Upper lobe of left lung (tissue), 6 donors: ENCODE measurements at regions not wholly inside any gene's neighbourhood (a gene's known extent, or its start where the extent isn't known, plus 50 kb on each side); places are given as distances from the start of the nearest gene placed in this dataset.

Experiments
- ATAC-seq, 2 donors: fragments of 200-7000 bp; cut with Tn5 transposase; one replicate each; pipeline ENCODE4 v1.9.1; 2022; ENCODE audit warnings: mild to moderate bottlenecking in 2 of 2, moderate library complexity in 2 of 2; ENCODE audit not compliant: low FRiP score in 2 of 2
- DNase-seq, 2 donors: peaks; one replicate each; pipeline ENCODE4 v3.0.0-alpha.2; 2019 to 2020
- H3K27ac ChIP-seq, 4 donors: fragments of 200-600 bp; sonication (generic); one replicate each; pipeline ENCODE4 v1.5.1; 2016 to 2019
- H3K27me3 ChIP-seq, 4 donors: fragments of 200-600 bp; sonication (generic); one replicate each; pipeline ENCODE4 v1.5.1; 2017 to 2019
- H3K36me3 ChIP-seq, 4 donors: fragments of 200-600 bp; sonication (generic); one replicate each; pipeline ENCODE4 v1.5.1; 2016 to 2019
- H3K4me1 ChIP-seq, 4 donors: fragments of 200-600 bp; sonication (generic); one replicate each; pipeline ENCODE4 v1.5.1; 2018 to 2019
- H3K4me3 ChIP-seq, 4 donors: fragments of 200-600 bp; sonication (generic); one replicate each; pipeline ENCODE4 v1.5.1; 2017 to 2019; ENCODE audit warnings: mild to moderate bottlenecking in 2 of 4, moderate library complexity in 1 of 4
- H3K9me3 ChIP-seq, 4 donors: fragments of 200-600 bp; sonication (generic); one replicate each; pipeline ENCODE4 v1.5.1; 2018 to 2019
- EP300 ChIP-seq, 4 donors: sonication (generic); formaldehyde crosslinking; IDR thresholded peaks; one replicate each; pipeline ENCODE4 v1.5.1; 2017; ENCODE audit warnings: antibody characterized with exemption in 4 of 4, control low read depth in 2 of 4
- POLR2A ChIP-seq, 4 donors: fragments of 450-650 bp; IDR thresholded peaks; one replicate each; pipeline ENCODE4 v1.5.1; 2016 to 2017; ENCODE audit warnings: antibody characterized with exemption in 4 of 4, mild to moderate bottlenecking in 2 of 4
- POLR2AphosphoS5 ChIP-seq, 2 donors: sonication (generic); formaldehyde crosslinking; IDR thresholded peaks; one replicate each; pipeline ENCODE4 v1.5.1; 2017; ENCODE audit warnings: antibody characterized with exemption in 2 of 2
- WGBS, 2 donors: methylation state at CpG; one replicate each; pipeline ENCODE4 v1.1.5; 2017 to 2018; 5-methylcytosine and 5-hydroxymethylcytosine counted together
- TF ChIP-seq, protein P1 (sequence below), 6 experiments: fragments of 450-650 bp in 4 of 6; fragments of 200-600 bp in 2 of 6; sonication (generic) in 2 of 6; IDR thresholded peaks; one replicate each; pipeline ENCODE4 v1.5.1; 2016 to 2019; ENCODE audit warnings: antibody characterized with exemption in 6 of 6
- donor health status: DM: no; HTN: no; CAD: no; lungs with moderate emphysema.
- donor health status: DM: no; HTN: yes; CAD: no; lungs with severe emphysema.

GRCh38 chr3:20669184-20669583 lies 483.2 kb upstream of the SGO1 start:
- H3K4me3 ChIP-seq: no peak overlapping the region
- H3K36me3 ChIP-seq: no peaks in the 10 kb centered on the region
- ATAC-seq: no peak
- 40 to 49% methylated on average over 5 of the region's 5 CpGs for WGBS, 2 donors
- no peak for DNase-seq
- no peak overlapping the region for H3K27ac ChIP-seq
- no peaks in the 10 kb centered on the region for H3K9me3 ChIP-seq
- no peak for TF ChIP-seq EP300 (IDR thresholded peaks at IDR 0.05)
- TF ChIP-seq, protein P1, sequence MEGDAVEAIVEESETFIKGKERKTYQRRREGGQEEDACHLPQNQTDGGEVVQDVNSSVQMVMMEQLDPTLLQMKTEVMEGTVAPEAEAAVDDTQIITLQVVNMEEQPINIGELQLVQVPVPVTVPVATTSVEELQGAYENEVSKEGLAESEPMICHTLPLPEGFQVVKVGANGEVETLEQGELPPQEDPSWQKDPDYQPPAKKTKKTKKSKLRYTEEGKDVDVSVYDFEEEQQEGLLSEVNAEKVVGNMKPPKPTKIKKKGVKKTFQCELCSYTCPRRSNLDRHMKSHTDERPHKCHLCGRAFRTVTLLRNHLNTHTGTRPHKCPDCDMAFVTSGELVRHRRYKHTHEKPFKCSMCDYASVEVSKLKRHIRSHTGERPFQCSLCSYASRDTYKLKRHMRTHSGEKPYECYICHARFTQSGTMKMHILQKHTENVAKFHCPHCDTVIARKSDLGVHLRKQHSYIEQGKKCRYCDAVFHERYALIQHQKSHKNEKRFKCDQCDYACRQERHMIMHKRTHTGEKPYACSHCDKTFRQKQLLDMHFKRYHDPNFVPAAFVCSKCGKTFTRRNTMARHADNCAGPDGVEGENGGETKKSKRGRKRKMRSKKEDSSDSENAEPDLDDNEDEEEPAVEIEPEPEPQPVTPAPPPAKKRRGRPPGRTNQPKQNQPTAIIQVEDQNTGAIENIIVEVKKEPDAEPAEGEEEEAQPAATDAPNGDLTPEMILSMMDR (IDR thresholded peaks at IDR 0.05): no peak
- no peak for TF ChIP-seq POLR2AphosphoS5 (IDR thresholded peaks at IDR 0.05)
- no peak for TF ChIP-seq POLR2A (IDR thresholded peaks at IDR 0.05)
- H3K27me3 ChIP-seq: no peaks in the 10 kb centered on the region
- H3K4me1 ChIP-seq: no peaks in the 10 kb centered on the region

DNA sequence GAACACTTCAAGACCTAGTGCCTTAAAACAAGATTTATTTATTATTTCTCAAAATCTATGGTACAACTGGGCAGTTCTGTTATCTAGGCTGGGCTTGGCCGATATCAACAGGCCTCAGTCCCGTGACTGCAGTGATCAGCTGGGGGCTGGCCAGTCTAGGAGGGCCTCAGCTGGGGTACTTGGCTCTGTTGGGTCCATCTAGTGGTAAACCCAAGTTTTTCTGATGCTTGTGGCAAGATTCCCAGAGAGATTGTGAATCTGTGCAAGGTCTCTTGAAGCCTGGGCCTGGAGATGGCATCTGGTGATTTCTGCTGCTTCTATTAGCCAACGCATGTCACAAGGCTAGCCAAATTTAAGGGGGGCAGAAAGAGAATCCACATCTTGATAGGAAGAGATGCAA lies 482.4 kb upstream of the SGO1 start:
- WGBS, 2 donors: 76 to 89% methylated on average over 3 of the region's 3 CpGs
- H3K36me3 ChIP-seq: no peaks in the 10 kb centered on the region

DNA sequence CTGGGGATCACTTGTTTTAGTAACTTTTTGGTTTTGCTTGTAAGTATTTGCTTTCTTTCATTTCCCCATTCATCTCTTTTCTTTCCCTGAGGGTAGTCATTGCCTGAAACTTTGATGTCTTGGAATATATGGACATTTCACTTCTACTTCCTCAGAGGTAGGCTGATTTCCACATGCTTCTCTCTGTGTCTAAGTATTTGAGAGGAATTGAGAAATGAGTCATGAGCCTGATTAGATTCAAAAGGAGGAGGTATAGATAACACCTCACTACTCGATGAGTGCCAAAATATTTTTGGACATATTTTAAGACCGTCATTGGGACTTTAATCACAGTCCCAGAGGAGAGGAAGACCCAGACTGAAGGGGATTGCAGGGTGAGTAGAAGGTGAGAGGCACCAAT lies 480.1 kb upstream of the SGO1 start:
- DNase-seq (no peak), ATAC-seq (no peak)
- Histone ChIP-seq H3K4me1 (no peaks in the 10 kb centered on the region), H3K4me3 (no peak overlapping the region), H3K27me3 (no peaks in the 10 kb centered on the region), H3K36me3 (no peaks in the 10 kb centered on the region), H3K27ac (no peak overlapping the region), H3K9me3 (no peaks in the 10 kb centered on the region)
- TF ChIP-seq POLR2A (IDR thresholded peaks at IDR 0.05): no peak
- no peak for TF ChIP-seq EP300 (IDR thresholded peaks at IDR 0.05)
- TF ChIP-seq POLR2AphosphoS5 (IDR thresholded peaks at IDR 0.05): no peak
- TF ChIP-seq, protein P1 (IDR thresholded peaks at IDR 0.05): no peak
- WGBS, 2 donors: 69 to 75% methylated on average over 2 of the region's 2 CpGs

More for the DNA sequence above, 482.4 kb upstream of the SGO1 start:
- no peak overlapping the region for H3K4me3 ChIP-seq
- ATAC-seq (no peak), DNase-seq (no peak)
- TF ChIP-seq, protein P1 (IDR thresholded peaks at IDR 0.05): no peak
- TF ChIP-seq POLR2A (IDR thresholded peaks at IDR 0.05): no peak
- TF ChIP-seq EP300 (IDR thresholded peaks at IDR 0.05): no peak
- TF ChIP-seq POLR2AphosphoS5 (IDR thresholded peaks at IDR 0.05): no peak
- no peaks in the 10 kb centered on the region for H3K27me3 ChIP-seq
- no peaks in the 10 kb centered on the region for H3K4me1 ChIP-seq
- no peaks in the 10 kb centered on the region for H3K9me3 ChIP-seq
- H3K27ac ChIP-seq: no peak overlapping the region

DNA sequence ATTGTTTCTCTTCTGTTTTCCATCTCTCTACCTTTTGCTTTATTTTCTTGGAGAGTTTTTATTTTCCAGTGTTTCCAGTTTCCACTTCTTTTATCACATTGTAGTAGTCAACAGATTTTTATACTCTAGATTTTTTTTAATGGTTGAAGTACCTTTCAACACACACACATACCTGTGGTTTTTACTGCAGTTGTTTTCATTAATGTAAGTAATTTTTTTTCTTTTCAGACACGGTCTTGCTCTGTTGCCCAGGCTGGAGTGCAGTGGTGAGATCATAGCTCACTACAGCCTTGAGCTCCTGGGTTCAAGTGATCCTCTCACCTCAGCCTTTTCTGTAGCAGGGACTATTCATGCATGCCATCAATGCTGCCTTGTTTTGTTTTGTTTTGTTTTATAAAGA lies 472.5 kb upstream of the SGO1 start:
- Histone ChIP-seq H3K4me3 (no peak overlapping the region), H3K9me3 (peaks cover 0 to 3% (median 0%) of the 10 kb centered on the region in 4 donors), H3K4me1 (no peaks in the 10 kb centered on the region), H3K27ac (no peak overlapping the region), H3K27me3 (no peaks in the 10 kb centered on the region), H3K36me3 (no peaks in the 10 kb centered on the region)
- TF ChIP-seq EP300 (IDR thresholded peaks at IDR 0.05) (no peak), POLR2AphosphoS5 (IDR thresholded peaks at IDR 0.05) (no peak), POLR2A (IDR thresholded peaks at IDR 0.05) (no peak)
- TF ChIP-seq, protein P1 (IDR thresholded peaks at IDR 0.05): no peak
- WGBS, 2 donors: 71 to 73% methylated on average over 1 of the region's 1 CpG
- no peak for DNase-seq
- ATAC-seq: no peak

- Histone ChIP-seq H3K36me3 (no peaks in the 10 kb centered on the region), H3K4me1 (no peaks in the 10 kb centered on the region), H3K27ac (no peak overlapping the region), H3K4me3 (no peak overlapping the region), H3K9me3 (peaks cover 0 to 3% (median 0%) of the 10 kb centered on the region in 4 donors), H3K27me3 (no peaks in the 10 kb centered on the region)
- ATAC-seq: no peak
- WGBS, 2 donors: 87 to 89% methylated on average over 4 of the region's 4 CpGs
- no peak for DNase-seq
- no peak for TF ChIP-seq EP300 (IDR thresholded peaks at IDR 0.05)
- TF ChIP-seq POLR2A (IDR thresholded peaks at IDR 0.05): no peak
- TF ChIP-seq POLR2AphosphoS5 (IDR thresholded peaks at IDR 0.05): no peak
- TF ChIP-seq, protein P1 (IDR thresholded peaks at IDR 0.05): no peak
These were observed 471.6 kb upstream of the SGO1 start for GRCh38 chr3:20657560-20657959.
